ENCODE measurements at regions not wholly inside any gene's neighbourhood (a gene's known extent, or its start where the extent isn't known, plus 50 kb on each side); places are given as distances from the start of the nearest gene placed in this dataset.

DNA sequence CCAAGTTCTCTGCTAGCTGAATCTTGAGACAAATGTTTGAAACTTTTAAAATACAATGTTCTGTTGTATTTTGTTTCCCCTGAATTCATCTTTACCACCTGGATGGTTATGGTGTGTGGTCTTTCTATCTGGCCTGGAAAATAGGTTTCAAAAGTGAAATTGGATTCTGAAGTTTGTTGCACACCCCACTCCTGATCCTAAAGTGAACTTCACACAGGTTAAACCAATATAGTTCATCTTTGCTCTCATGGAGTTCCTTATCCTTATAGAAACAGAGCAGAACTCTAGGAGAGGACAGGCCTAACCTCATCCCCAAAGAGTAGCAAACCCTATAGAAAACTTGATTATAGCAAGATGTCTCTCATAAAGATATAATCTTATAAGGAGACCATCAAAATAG lies 179.4 kb upstream of the BCL6 start:
- TF ChIP-seq ZNF24 (tag by site-specific recombination; IDR thresholded peaks at IDR 0.05) (no peak), BCL11B (tag by site-specific recombination; IDR thresholded peaks at IDR 0.05; ENCODE audit: low read depth) (no peak), ZSCAN18 (tag by site-specific recombination; IDR thresholded peaks at IDR 0.05) (no peak), ZNF280D (tag by site-specific recombination; IDR thresholded peaks at IDR 0.05) (no peak)
- TF ChIP-seq, protein P1, sequence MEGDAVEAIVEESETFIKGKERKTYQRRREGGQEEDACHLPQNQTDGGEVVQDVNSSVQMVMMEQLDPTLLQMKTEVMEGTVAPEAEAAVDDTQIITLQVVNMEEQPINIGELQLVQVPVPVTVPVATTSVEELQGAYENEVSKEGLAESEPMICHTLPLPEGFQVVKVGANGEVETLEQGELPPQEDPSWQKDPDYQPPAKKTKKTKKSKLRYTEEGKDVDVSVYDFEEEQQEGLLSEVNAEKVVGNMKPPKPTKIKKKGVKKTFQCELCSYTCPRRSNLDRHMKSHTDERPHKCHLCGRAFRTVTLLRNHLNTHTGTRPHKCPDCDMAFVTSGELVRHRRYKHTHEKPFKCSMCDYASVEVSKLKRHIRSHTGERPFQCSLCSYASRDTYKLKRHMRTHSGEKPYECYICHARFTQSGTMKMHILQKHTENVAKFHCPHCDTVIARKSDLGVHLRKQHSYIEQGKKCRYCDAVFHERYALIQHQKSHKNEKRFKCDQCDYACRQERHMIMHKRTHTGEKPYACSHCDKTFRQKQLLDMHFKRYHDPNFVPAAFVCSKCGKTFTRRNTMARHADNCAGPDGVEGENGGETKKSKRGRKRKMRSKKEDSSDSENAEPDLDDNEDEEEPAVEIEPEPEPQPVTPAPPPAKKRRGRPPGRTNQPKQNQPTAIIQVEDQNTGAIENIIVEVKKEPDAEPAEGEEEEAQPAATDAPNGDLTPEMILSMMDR (tag by site-specific recombination; IDR thresholded peaks at IDR 0.05): no peak

All from HEK293 (cell line).